B cell (primary cell): ENCODE measurements at regions not wholly inside any gene's neighbourhood (a gene's known extent, or its start where the extent isn't known, plus 50 kb on each side); places are given as distances from the start of the nearest gene placed in this dataset.
"Not testable (repeated sequence)": the region's sequence is repeated elsewhere in the genome, so short reads cannot be mapped to it uniquely, and the experiment has no call there.

Experiments used
- EZH2 ChIP-seq: IDR thresholded peaks from 2 replicates; pipeline ENCODE4 v1.6.1; 2012; ENCODE audit warnings: borderline replicate concordance, low read depth, mild to moderate bottlenecking, moderate library complexity, low read length; ENCODE audit not compliant: insufficient read depth, poor library complexity, severe bottlenecking
- TF ChIP-seq, protein P1 (sequence below): fragments of 200-600 bp; IDR thresholded peaks from one replicate; pipeline ENCODE4 v1.8.0; 2022; ENCODE audit warnings: antibody characterized with exemption, mild to moderate bottlenecking

GRCh38 chr1:117717980-117718379 lies 112.1 kb downstream of the TENT5C start:
- TF ChIP-seq, protein P1, sequence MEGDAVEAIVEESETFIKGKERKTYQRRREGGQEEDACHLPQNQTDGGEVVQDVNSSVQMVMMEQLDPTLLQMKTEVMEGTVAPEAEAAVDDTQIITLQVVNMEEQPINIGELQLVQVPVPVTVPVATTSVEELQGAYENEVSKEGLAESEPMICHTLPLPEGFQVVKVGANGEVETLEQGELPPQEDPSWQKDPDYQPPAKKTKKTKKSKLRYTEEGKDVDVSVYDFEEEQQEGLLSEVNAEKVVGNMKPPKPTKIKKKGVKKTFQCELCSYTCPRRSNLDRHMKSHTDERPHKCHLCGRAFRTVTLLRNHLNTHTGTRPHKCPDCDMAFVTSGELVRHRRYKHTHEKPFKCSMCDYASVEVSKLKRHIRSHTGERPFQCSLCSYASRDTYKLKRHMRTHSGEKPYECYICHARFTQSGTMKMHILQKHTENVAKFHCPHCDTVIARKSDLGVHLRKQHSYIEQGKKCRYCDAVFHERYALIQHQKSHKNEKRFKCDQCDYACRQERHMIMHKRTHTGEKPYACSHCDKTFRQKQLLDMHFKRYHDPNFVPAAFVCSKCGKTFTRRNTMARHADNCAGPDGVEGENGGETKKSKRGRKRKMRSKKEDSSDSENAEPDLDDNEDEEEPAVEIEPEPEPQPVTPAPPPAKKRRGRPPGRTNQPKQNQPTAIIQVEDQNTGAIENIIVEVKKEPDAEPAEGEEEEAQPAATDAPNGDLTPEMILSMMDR: not testable (repeated sequence)
- not testable (repeated sequence) for TF ChIP-seq EZH2
